ENCODE measurements at regions not wholly inside any gene's neighbourhood (a gene's known extent, or its start where the extent isn't known, plus 50 kb on each side); places are given as distances from the start of the nearest gene placed in this dataset.

DNA sequence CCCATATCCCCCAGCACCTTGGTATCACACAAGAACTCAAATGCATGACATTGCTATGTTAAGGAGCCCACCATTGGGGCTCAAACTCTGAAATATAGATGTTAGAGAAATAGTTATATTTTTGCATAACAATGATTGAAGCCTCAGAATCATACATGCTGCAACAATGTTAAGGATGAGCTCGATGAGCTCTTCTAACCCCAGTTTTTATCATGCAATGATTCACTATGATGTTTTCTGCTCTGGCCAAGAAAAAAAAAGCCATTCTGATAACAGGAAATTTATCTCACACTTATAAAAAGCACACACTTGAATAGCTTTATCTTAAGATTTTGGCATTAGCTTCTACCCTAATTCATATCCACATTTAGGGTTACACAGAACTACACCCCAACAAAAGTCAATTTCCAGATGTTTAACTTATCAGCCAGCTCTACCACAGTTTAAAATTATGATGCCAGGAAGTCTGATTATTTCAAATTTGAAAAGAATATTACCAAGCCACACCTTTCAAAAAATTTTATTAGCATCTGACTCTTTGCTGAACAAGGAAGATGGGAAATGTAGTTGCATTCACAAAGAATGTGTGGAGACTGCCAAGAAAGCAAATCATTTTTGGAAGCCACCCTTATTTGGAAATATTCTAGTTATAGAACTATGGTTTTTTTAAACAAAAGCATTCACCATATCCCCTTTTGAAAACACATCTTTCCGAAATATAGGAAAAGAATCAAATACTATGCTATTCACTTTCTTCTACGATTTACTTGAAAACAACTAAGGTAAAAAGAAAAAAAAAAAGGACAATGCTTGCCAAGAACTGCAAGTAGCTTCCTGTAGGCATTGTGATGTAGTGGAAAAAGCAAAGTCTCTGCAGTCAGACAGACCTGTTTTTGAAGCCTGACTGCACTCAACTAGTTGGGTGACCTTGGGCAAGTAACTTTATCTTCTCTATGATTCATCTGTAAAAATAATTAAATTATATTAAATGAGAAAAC lies 100.8 kb upstream of the PLS3 start (continued):
- TF ChIP-seq CDX4 (CRISPR knock-in tag; IDR thresholded peaks at IDR 0.05; ENCODE audit: borderline replicate concordance) = no peak
- no peak for TF ChIP-seq KAT7 (CRISPR knock-in tag; IDR thresholded peaks at IDR 0.05; ENCODE audit: borderline replicate concordance)
- TF ChIP-seq CBFB (CRISPR knock-in tag; IDR thresholded peaks at IDR 0.05; ENCODE audit: low read depth) = no peak
- TF ChIP-seq, protein P1, sequence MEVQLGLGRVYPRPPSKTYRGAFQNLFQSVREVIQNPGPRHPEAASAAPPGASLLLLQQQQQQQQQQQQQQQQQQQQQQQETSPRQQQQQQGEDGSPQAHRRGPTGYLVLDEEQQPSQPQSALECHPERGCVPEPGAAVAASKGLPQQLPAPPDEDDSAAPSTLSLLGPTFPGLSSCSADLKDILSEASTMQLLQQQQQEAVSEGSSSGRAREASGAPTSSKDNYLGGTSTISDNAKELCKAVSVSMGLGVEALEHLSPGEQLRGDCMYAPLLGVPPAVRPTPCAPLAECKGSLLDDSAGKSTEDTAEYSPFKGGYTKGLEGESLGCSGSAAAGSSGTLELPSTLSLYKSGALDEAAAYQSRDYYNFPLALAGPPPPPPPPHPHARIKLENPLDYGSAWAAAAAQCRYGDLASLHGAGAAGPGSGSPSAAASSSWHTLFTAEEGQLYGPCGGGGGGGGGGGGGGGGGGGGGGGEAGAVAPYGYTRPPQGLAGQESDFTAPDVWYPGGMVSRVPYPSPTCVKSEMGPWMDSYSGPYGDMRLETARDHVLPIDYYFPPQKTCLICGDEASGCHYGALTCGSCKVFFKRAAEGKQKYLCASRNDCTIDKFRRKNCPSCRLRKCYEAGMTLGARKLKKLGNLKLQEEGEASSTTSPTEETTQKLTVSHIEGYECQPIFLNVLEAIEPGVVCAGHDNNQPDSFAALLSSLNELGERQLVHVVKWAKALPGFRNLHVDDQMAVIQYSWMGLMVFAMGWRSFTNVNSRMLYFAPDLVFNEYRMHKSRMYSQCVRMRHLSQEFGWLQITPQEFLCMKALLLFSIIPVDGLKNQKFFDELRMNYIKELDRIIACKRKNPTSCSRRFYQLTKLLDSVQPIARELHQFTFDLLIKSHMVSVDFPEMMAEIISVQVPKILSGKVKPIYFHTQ (CRISPR knock-in tag; IDR thresholded peaks at IDR 0.05) = no peak
- TF ChIP-seq NR2C2 (CRISPR knock-in tag; IDR thresholded peaks at IDR 0.05) = no peak

DNA sequence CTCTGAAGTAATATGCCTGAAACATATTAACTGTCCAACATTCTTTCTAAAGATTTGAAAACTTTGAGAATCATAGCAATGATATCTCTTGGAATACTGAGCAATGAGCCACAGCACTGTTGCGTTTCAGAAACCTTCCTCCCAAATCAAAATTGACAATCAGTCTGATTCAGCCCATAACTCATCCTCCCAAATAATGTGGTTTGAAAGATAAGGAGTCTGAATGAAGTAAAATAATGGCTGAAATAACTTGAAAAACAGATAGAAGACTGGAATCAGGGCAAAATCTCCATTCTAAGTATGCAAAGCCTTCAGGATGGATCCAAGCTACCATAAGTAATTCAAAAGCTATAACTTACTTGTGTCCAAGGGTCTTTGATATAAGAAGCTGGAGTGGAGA lies 98.6 kb upstream of the PLS3 start:
- 0 out of 2 replicates have a peak, but pooled peaks cover 7% of the 10 kb centered on the region for H3K4me1 Mint-ChIP-seq
- no peak for ATAC-seq
- no peak overlapping the region for H3K4me3 Mint-ChIP-seq
- no peaks in the 10 kb centered on the region for H3K36me3 Mint-ChIP-seq
- ChIA-PET CTCF (no interaction called here), POLR2A (no interaction called here)
- no peak for DNase-seq (ENCODE audit: low spot score)
- no peak overlapping the region for H3K27ac Mint-ChIP-seq
- no peaks in the 10 kb centered on the region for H3K9me3 Mint-ChIP-seq
- no peaks in the 10 kb centered on the region for H3K27me3 Mint-ChIP-seq (ENCODE audit: low read depth)
- TF ChIP-seq ATF6 (CRISPR knock-in tag; IDR thresholded peaks at IDR 0.05) (no peak), ZNF232 (CRISPR knock-in tag; IDR thresholded peaks at IDR 0.05) (no peak), CTCF (IDR thresholded peaks at IDR 0.05) (no peak), STAT6 (CRISPR knock-in tag; conservative IDR thresholded peaks at IDR 0.05; ENCODE audit: low read depth) (no peak), KAT7 (CRISPR knock-in tag; IDR thresholded peaks at IDR 0.05; ENCODE audit: borderline replicate concordance) (no peak), ATF1 (CRISPR knock-in tag; IDR thresholded peaks at IDR 0.05) (no peak), CREM (CRISPR knock-in tag; IDR thresholded peaks at IDR 0.05) (no peak), NR1H2 (CRISPR knock-in tag; IDR thresholded peaks at IDR 0.05) (no peak), ZBTB21 (CRISPR knock-in tag; IDR thresholded peaks at IDR 0.05; ENCODE audit: borderline replicate concordance) (no peak), ZNF416 (CRISPR knock-in tag; IDR thresholded peaks at IDR 0.05) (no peak), MXD4 (CRISPR knock-in tag; IDR thresholded peaks at IDR 0.05; ENCODE audit: borderline replicate concordance) (no peak), MYBL2 (CRISPR knock-in tag; IDR thresholded peaks at IDR 0.05) (no peak), TEAD4 (CRISPR knock-in tag; IDR thresholded peaks at IDR 0.05) (no peak), TEAD1 (CRISPR knock-in tag; IDR thresholded peaks at IDR 0.05) (no peak), NR2C2 (CRISPR knock-in tag; IDR thresholded peaks at IDR 0.05) (no peak), SMAD3 (CRISPR knock-in tag; IDR thresholded peaks at IDR 0.05; ENCODE audit: borderline replicate concordance) (no peak)
- TF ChIP-seq, protein P2, sequence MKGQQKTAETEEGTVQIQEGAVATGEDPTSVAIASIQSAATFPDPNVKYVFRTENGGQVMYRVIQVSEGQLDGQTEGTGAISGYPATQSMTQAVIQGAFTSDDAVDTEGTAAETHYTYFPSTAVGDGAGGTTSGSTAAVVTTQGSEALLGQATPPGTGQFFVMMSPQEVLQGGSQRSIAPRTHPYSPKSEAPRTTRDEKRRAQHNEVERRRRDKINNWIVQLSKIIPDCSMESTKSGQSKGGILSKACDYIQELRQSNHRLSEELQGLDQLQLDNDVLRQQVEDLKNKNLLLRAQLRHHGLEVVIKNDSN (CRISPR knock-in tag; IDR thresholded peaks at IDR 0.05) = no peak
- TF ChIP-seq, protein P1 (CRISPR knock-in tag; IDR thresholded peaks at IDR 0.05) = no peak

Measured in WTC11 (cell line).